CD4-positive, CD25-positive, alpha-beta regulatory T cell (primary cell): ENCODE measurements at regions not wholly inside any gene's neighbourhood (a gene's known extent, or its start where the extent isn't known, plus 50 kb on each side); places are given as distances from the start of the nearest gene placed in this dataset.

Experiments used
- ATAC-seq, 2 donors: fragments of 150-1000 bp; cut with Tn5 transposase; one replicate each; pipeline ENCODE4 v1.10.0; 2021; ENCODE audit warnings: low read depth in 2 of 2, moderate number of reproducible peaks in 2 of 2, moderate library complexity in 1 of 2
- DNase-seq, 3 donors: peaks; one replicate each; pipeline versions ENCODE4 v3.0.0 to v3.0.0-alpha.2; 2012 to 2022; ENCODE audit warnings: mixed read lengths in 1 of 3
- H3K27ac ChIP-seq: one replicate; pipeline ENCODE4 v1.7.0; 2013; ENCODE audit warnings: mild to moderate bottlenecking, low read length; ENCODE audit not compliant: insufficient read depth, poor library complexity, severe bottlenecking
- H3K27me3 ChIP-seq: one replicate; pipeline ENCODE4 v1.7.0; 2013; ENCODE audit warnings: low read length; ENCODE audit not compliant: control insufficient read depth, insufficient read depth
- H3K36me3 ChIP-seq: one replicate; pipeline ENCODE4 v1.7.0; 2013; ENCODE audit warnings: mild to moderate bottlenecking, low read length, moderate library complexity; ENCODE audit not compliant: control insufficient read depth, insufficient read depth
- H3K4me1 ChIP-seq: 2 replicates; pipeline ENCODE4 v1.7.0; 2013; ENCODE audit warnings: mild to moderate bottlenecking, low read length; ENCODE audit not compliant: insufficient read depth, control insufficient read depth, poor library complexity, severe bottlenecking
- H3K4me3 ChIP-seq: one replicate; pipeline ENCODE4 v1.7.0; 2013; ENCODE audit warnings: low read depth, mild to moderate bottlenecking, low read length, moderate library complexity
- H3K9me3 ChIP-seq, 2 experiments: 1 replicate in 1 of 2; 2 replicates in 1 of 2; pipeline ENCODE4 v1.7.0; 2013; ENCODE audit warnings: low read length in 2 of 2, mild to moderate bottlenecking in 1 of 2, moderate library complexity in 1 of 2; ENCODE audit not compliant: control insufficient read depth in 2 of 2
- H3K27ac Mint-ChIP-seq, 3 donors: one replicate each; pipeline ENCODE4 v1.8.0; 2020 to 2022; ENCODE audit warnings: mild to moderate bottlenecking in 3 of 3, mixed read lengths in 3 of 3, moderate library complexity in 2 of 3
- H3K27me3 Mint-ChIP-seq: one replicate; pipeline ENCODE4 v1.8.0; 2022; ENCODE audit warnings: mild to moderate bottlenecking, mixed read lengths
- H3K36me3 Mint-ChIP-seq: one replicate; pipeline ENCODE4 v1.8.0; 2020; ENCODE audit warnings: mixed read lengths
- H3K4me1 Mint-ChIP-seq, 4 donors: one replicate each; pipeline ENCODE4 v1.8.0; 2020 to 2022; ENCODE audit warnings: mixed read lengths in 4 of 4, mild to moderate bottlenecking in 1 of 4
- H3K4me3 Mint-ChIP-seq, 4 donors: one replicate each; pipeline ENCODE4 v1.8.0; 2020 to 2022; ENCODE audit warnings: mild to moderate bottlenecking in 4 of 4, mixed read lengths in 4 of 4, moderate library complexity in 3 of 4
- H3K9me3 Mint-ChIP-seq, 7 donors: one replicate each; pipeline ENCODE4 v1.8.0; 2020 to 2022; ENCODE audit warnings: mixed read lengths in 7 of 7, mild to moderate bottlenecking in 3 of 7, moderate library complexity in 2 of 7

DNA sequence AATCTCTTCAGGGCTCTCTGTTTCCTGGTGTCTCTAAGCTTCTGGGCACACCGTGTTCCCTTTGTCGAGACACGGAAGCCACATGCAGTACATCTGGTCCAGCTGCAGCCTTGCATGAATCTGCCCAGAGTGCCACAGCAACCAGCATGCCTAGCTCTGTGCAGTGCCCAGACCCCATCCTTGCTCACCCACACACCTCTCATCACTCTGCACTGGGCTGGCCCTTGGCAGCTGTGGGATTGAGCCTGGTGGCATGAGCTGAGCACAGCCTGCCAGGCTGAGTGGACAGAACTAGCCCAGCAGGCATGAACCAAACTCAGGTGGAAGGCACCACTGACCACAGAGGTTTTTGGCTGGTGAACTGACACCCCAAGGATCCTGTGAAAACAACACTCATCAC lies 279.9 kb downstream of the ATXN7L3B start:
- ATAC-seq, result no peak
- H3K27ac Mint-ChIP-seq, result no peak overlapping the region
- no peak overlapping the region for H3K4me3 ChIP-seq
- H3K36me3 ChIP-seq, result no peaks in the 10 kb centered on the region
- H3K4me1 Mint-ChIP-seq, result no peaks in the 10 kb centered on the region
- no peaks in the 10 kb centered on the region for H3K9me3 ChIP-seq
- no peak overlapping the region for H3K27ac ChIP-seq
- no peaks in the 10 kb centered on the region for H3K36me3 Mint-ChIP-seq
- no peak for DNase-seq
- H3K4me1 ChIP-seq, result no peaks in the 10 kb centered on the region
- no peaks in the 10 kb centered on the region for H3K27me3 Mint-ChIP-seq
- H3K4me3 Mint-ChIP-seq, result no peak overlapping the region
- H3K9me3 Mint-ChIP-seq, result peaks cover 0 to 3% (median 0%) of the 10 kb centered on the region in 7 donors
- no peaks in the 10 kb centered on the region for H3K27me3 ChIP-seq

DNA sequence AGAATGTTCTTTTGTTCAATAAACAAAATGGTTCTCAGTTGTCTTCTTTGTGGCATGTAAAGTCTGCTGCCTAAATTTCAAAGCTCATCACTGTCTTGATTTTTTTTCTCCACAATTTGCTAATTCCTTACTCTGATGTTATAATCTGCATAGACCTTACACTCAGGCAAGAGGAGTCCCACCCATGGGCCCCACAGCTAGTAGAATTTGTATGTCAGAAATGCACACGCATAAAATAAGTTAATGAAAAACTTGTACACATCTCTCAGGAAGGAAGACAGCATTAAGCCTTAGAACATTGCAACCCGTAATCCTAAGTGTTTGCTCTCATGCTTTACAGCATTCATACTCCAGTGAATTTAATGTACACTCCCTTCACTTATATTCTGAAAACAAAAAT lies 280.8 kb downstream of the ATXN7L3B start:
- Histone ChIP-seq H3K36me3 (no peaks in the 10 kb centered on the region), H3K9me3 (no peaks in the 10 kb centered on the region), H3K4me1 (no peaks in the 10 kb centered on the region), H3K27ac (no peak overlapping the region), H3K27me3 (no peaks in the 10 kb centered on the region), H3K4me3 (no peak overlapping the region)
- no peaks in the 10 kb centered on the region for H3K27me3 Mint-ChIP-seq
- H3K4me3 Mint-ChIP-seq, result no peak overlapping the region
- ATAC-seq (no peak), DNase-seq (no peak)
- no peaks in the 10 kb centered on the region for H3K4me1 Mint-ChIP-seq
- H3K9me3 Mint-ChIP-seq, result peaks cover 0 to 3% (median 0%) of the 10 kb centered on the region in 7 donors
- H3K27ac Mint-ChIP-seq, result no peak overlapping the region
- H3K36me3 Mint-ChIP-seq, result no peaks in the 10 kb centered on the region

- peaks cover 0 to 3% (median 0%) of the 10 kb centered on the region in 7 donors for H3K9me3 Mint-ChIP-seq
Observed at GRCh38 chr12:74820324-74820723, 282.7 kb downstream of the ATXN7L3B start.

DNA sequence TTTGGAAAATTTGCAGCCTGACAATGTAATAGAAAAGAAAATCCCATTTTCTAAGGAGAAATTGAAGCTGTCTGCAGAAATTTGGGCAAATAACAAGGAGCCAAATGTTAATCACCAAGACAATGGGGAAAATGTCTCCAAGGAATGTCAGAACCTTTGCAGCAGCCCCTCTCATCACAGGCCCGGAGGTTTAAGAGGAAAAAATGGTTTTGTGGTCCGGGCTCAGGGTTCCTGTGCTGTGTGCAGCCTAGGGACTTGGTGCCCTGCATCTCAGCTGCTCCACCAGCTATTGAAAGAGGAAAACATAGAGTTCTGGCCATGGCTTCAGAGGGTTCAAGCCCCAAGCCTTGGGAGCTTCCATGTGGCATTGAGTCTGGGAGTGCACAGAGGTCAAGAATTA lies 298.9 kb downstream of the ATXN7L3B start:
- Mint-ChIP-seq H3K9me3 (peaks cover 0 to 24% (median 4%) of the 10 kb centered on the region in 7 donors), H3K27me3 (peaks cover 6% of the 10 kb centered on the region), H3K36me3 (no peaks in the 10 kb centered on the region), H3K4me1 (no peaks in the 10 kb centered on the region), H3K27ac (no peak overlapping the region), H3K4me3 (peak overlapping the region in 1 of 4 donors; percentile 10)
- H3K4me3 ChIP-seq, result no peak overlapping the region
- DNase-seq (no peak), ATAC-seq (no peak)
- H3K36me3 ChIP-seq, result no peaks in the 10 kb centered on the region
- H3K27me3 ChIP-seq, result no peaks in the 10 kb centered on the region
- H3K9me3 ChIP-seq, result no peaks in the 10 kb centered on the region
- no peak overlapping the region for H3K27ac ChIP-seq
- H3K4me1 ChIP-seq, result no peaks in the 10 kb centered on the region

More at GRCh38 chr12:74820324-74820723, 282.7 kb downstream of the ATXN7L3B start:
- Mint-ChIP-seq H3K27ac (no peak overlapping the region), H3K36me3 (no peaks in the 10 kb centered on the region), H3K4me3 (no peak overlapping the region), H3K27me3 (no peaks in the 10 kb centered on the region), H3K4me1 (no peaks in the 10 kb centered on the region)
- Histone ChIP-seq H3K4me3 (no peak overlapping the region), H3K4me1 (no peaks in the 10 kb centered on the region), H3K9me3 (peaks cover 0 to 4% of the 10 kb centered on the region in 2 experiments), H3K27me3 (no peaks in the 10 kb centered on the region), H3K27ac (no peak overlapping the region), H3K36me3 (no peaks in the 10 kb centered on the region)
- ATAC-seq (no peak), DNase-seq (no peak)

DNA sequence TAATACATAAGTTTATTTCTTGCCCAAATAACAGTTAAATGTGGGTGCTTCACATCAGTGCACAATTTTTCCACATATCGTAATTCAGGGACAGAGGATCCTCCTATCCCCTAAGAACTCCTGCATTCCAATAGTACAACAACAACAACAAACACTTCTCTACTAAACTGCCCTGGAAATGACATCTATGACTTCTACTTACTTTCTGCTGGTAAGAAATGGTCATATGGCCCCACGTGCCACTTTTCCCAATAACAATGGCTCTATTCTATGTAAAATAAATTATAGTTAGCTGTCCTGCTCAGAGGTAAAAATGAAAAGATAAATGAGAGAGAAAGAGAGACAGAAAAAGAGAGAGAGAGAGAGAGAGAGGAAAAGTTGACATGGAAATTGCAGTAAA lies 308.5 kb downstream of the ATXN7L3B start:
- ATAC-seq (no peak), DNase-seq (no peak)
- no peaks in the 10 kb centered on the region for H3K4me1 ChIP-seq
- no peaks in the 10 kb centered on the region for H3K36me3 ChIP-seq
- no peaks in the 10 kb centered on the region for H3K9me3 ChIP-seq
- Mint-ChIP-seq H3K36me3 (no peaks in the 10 kb centered on the region), H3K9me3 (peaks cover 0 to 4% (median 0%) of the 10 kb centered on the region in 7 donors), H3K27me3 (no peaks in the 10 kb centered on the region), H3K4me1 (no peaks in the 10 kb centered on the region), H3K27ac (no peak overlapping the region), H3K4me3 (no peak overlapping the region)
- H3K27ac ChIP-seq, result no peak overlapping the region
- H3K27me3 ChIP-seq, result no peaks in the 10 kb centered on the region
- H3K4me3 ChIP-seq, result no peak overlapping the region

DNA sequence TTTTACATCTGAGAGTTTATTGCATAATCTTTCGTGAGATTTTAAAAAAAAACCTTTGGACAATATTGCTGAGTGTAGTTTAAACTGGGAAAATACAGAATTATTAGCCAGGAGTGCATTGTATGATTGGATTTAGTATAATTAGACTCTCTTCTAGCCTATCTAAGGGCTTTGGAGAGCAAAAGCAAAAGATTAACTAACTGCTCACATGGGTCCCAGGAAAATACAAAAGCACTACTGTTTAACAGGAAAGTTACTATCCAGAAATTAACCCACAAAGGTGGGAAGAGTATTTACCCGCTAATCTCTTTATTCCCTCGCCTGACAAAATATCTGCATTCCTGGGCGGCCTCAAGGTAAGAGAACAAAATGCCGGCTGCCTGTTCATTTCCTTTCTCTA lies 309.5 kb downstream of the ATXN7L3B start:
- H3K4me1 ChIP-seq, result no peaks in the 10 kb centered on the region
- H3K9me3 ChIP-seq, result no peaks in the 10 kb centered on the region
- Mint-ChIP-seq H3K9me3 (peaks cover 0 to 4% (median 0%) of the 10 kb centered on the region in 7 donors), H3K36me3 (no peaks in the 10 kb centered on the region), H3K27me3 (no peaks in the 10 kb centered on the region), H3K4me1 (no peaks in the 10 kb centered on the region), H3K4me3 (no peak overlapping the region), H3K27ac (no peak overlapping the region)
- H3K36me3 ChIP-seq, result no peaks in the 10 kb centered on the region
- DNase-seq (no peak), ATAC-seq (no peak)
- no peaks in the 10 kb centered on the region for H3K27me3 ChIP-seq
- no peak overlapping the region for H3K4me3 ChIP-seq
- H3K27ac ChIP-seq, result no peak overlapping the region

DNA sequence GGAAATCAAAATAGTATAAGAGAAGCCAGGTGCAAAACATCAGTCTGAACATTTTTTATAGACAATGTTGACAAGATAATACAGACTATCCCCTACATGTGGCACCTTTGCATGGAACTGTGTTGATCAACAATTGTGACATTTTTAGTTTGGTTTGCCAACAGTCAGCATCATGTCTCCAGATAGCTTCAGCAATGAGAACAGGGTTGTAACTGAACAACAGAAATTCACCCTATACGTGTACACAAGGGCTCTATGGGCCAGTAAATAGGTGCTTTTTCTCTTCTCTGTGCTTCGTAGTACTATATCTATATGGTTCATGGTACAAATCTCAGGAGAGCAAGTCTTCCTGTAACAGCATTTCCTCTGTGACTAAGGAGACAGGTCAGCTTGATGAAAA lies 310.4 kb downstream of the ATXN7L3B start:
- H3K27me3 Mint-ChIP-seq, result no peaks in the 10 kb centered on the region
- no peaks in the 10 kb centered on the region for H3K36me3 ChIP-seq
- no peak overlapping the region for H3K4me3 ChIP-seq
- H3K36me3 Mint-ChIP-seq, result no peaks in the 10 kb centered on the region
- H3K27me3 ChIP-seq, result no peaks in the 10 kb centered on the region
- peaks cover 0 to 4% (median 0%) of the 10 kb centered on the region in 7 donors for H3K9me3 Mint-ChIP-seq
- H3K4me1 ChIP-seq, result no peaks in the 10 kb centered on the region
- ATAC-seq, result no peak
- H3K27ac Mint-ChIP-seq, result no peak overlapping the region
- H3K4me1 Mint-ChIP-seq, result no peaks in the 10 kb centered on the region
- no peak for DNase-seq
- no peak overlapping the region for H3K27ac ChIP-seq
- H3K4me3 Mint-ChIP-seq, result no peak overlapping the region
- no peaks in the 10 kb centered on the region for H3K9me3 ChIP-seq

GRCh38 chr12:74849801-74850200 lies 312.2 kb downstream of the ATXN7L3B start:
- ATAC-seq (no peak), DNase-seq (no peak)
- H3K27me3 Mint-ChIP-seq, result no peaks in the 10 kb centered on the region
- peaks cover 0 to 4% (median 0%) of the 10 kb centered on the region in 7 donors for H3K9me3 Mint-ChIP-seq
- no peaks in the 10 kb centered on the region for H3K27me3 ChIP-seq
- H3K4me1 Mint-ChIP-seq, result no peaks in the 10 kb centered on the region
- H3K4me3 Mint-ChIP-seq, result no peak overlapping the region
- H3K27ac Mint-ChIP-seq, result no peak overlapping the region
- H3K9me3 ChIP-seq, result no peaks in the 10 kb centered on the region
- H3K4me3 ChIP-seq, result no peak overlapping the region
- no peaks in the 10 kb centered on the region for H3K4me1 ChIP-seq
- H3K36me3 Mint-ChIP-seq, result no peaks in the 10 kb centered on the region
- H3K36me3 ChIP-seq, result no peaks in the 10 kb centered on the region
- H3K27ac ChIP-seq, result no peak overlapping the region
